Gastrocnemius medialis (tissue), 4 donors: ENCODE measurements at regions not wholly inside any gene's neighbourhood (a gene's known extent, or its start where the extent isn't known, plus 50 kb on each side); places are given as distances from the start of the nearest gene placed in this dataset.

Experiments
- ATAC-seq, 2 donors: fragments of 150-250 bp; one replicate each; pipeline ENCODE4 v1.9.1; 2016
- DNase-seq, 2 donors: peaks; one replicate each; pipeline ENCODE4 v3.0.0-alpha.2; 2019
- H3K27ac ChIP-seq, 4 donors: fragments of 200-600 bp; sonication (generic); 1 replicate in 1 of 4; 2 replicates in 3 of 4; pipeline ENCODE4 v1.5.1; 2016 to 2018; ENCODE audit warnings: mild to moderate bottlenecking in 2 of 4, moderate library complexity in 1 of 4
- H3K27me3 ChIP-seq, 3 donors: fragments of 200-600 bp; sonication (generic) in 2 of 3; 1 replicate in 1 of 3; 2 replicates in 2 of 3; pipeline versions ENCODE4 v1.5.1 to v1.6.0; 2016 to 2019; ENCODE audit warnings: mild to moderate bottlenecking in 1 of 3, moderate library complexity in 1 of 3
- H3K36me3 ChIP-seq, 2 donors: fragments of 200-600 bp; sonication (generic) in 1 of 2; one replicate each; pipeline ENCODE4 v1.5.1; 2017 to 2018
- H3K4me1 ChIP-seq, 2 donors: fragments of 200-600 bp; sonication (generic) in 1 of 2; one replicate each; pipeline ENCODE4 v1.5.1; 2016 to 2017; ENCODE audit warnings: mild to moderate bottlenecking in 2 of 2
- H3K4me3 ChIP-seq, 4 donors: fragments of 200-600 bp; sonication (generic) in 3 of 4; 1 replicate in 1 of 4; 2 replicates in 3 of 4; pipeline ENCODE4 v1.5.1; 2016 to 2019; ENCODE audit warnings: mild to moderate bottlenecking in 2 of 4
- H3K9me3 ChIP-seq, 3 donors: fragments of 200-600 bp; sonication (generic) in 2 of 3; 1 replicate in 1 of 3; 2 replicates in 2 of 3; pipeline ENCODE4 v1.5.1; 2016 to 2019
- CTCF ChIP-seq, 5 experiments: fragments of 450-650 bp in 3 of 5; fragments of 200-600 bp in 2 of 5; sonication (generic) in 2 of 5; IDR thresholded peaks in 4 of 5; conservative IDR thresholded peaks in 1 of 5; 1 replicate in 4 of 5; 2 replicates in 1 of 5; pipeline ENCODE4 v1.5.1; 2016 to 2019; ENCODE audit warnings: antibody characterized with exemption in 5 of 5, mild to moderate bottlenecking in 3 of 5, moderate library complexity in 3 of 5
- POLR2A ChIP-seq, 2 donors: fragments of 450-650 bp; IDR thresholded peaks; one replicate each; pipeline ENCODE4 v1.6.1; 2017; ENCODE audit warnings: antibody characterized with exemption in 2 of 2, mild to moderate bottlenecking in 2 of 2, moderate library complexity in 2 of 2
- in situ Hi-C, 4 donors: fragments of 200-750 bp; cut with MboI; loops; one replicate each; pipeline versions ENCODE4 v1.15.0 to v1.8.0; 2017; ENCODE audit warnings: low sequenced_read_pairs in 4 of 4
- intact Hi-C: fragments of 100-400 bp; cut with DNase I; formaldehyde crosslinking; loops from one replicate; pipeline ENCODE4 v1.15.1; 2023; ENCODE audit warnings: low total_unique reads

- Histone ChIP-seq H3K27ac (no peak overlapping the region), H3K4me1 (no peaks in the 10 kb centered on the region), H3K4me3 (no peak overlapping the region), H3K9me3 (no peaks in the 10 kb centered on the region), H3K36me3 (no peaks in the 10 kb centered on the region), H3K27me3 (no peaks in the 10 kb centered on the region)
- in situ Hi-C loops = loop anchor here (25.0 kb wide), 1 partner anchor 365 kb away; no protein-coding TSS in a partner anchor
- TF ChIP-seq CTCF (IDR thresholded peaks at IDR 0.05 in 4 of 5, conservative IDR thresholded peaks at IDR 0.05 in 1 of 5) (peak in 3 of 5 experiments; percentile 18 to 32 (median 19)), POLR2A (IDR thresholded peaks at IDR 0.05) (no peak)
- intact Hi-C loops = loop anchor here (5.0 kb wide), 1 partner anchor 350 kb away; no protein-coding TSS in a partner anchor
- ATAC-seq (no peak), DNase-seq (no peak)
Observed at GRCh38 chr5:145697251-145697990, 137.7 kb downstream of the PRELID2 start.

- intact Hi-C loops = no loop called here
- no peak for DNase-seq
- Histone ChIP-seq H3K9me3 (no peaks in the 10 kb centered on the region), H3K4me3 (no peak overlapping the region), H3K4me1 (no peaks in the 10 kb centered on the region), H3K27ac (no peak overlapping the region), H3K36me3 (no peaks in the 10 kb centered on the region), H3K27me3 (no peaks in the 10 kb centered on the region)
- ATAC-seq = no peak
- TF ChIP-seq POLR2A (IDR thresholded peaks at IDR 0.05) = no peak
- TF ChIP-seq CTCF (IDR thresholded peaks at IDR 0.05 in 4 of 5, conservative IDR thresholded peaks at IDR 0.05 in 1 of 5) = no peak
- in situ Hi-C loops = loop anchor here (10.0 to 25.0 kb wide), 2 partner anchors 136 to 373 kb away; no protein-coding TSS in a partner anchor
Observed at GRCh38 chr5:145689235-145689634, 145.9 kb downstream of the PRELID2 start.

- in situ Hi-C loops = loop anchor here (10.0 to 25.0 kb wide), 2 partner anchors 137 to 374 kb away; no protein-coding TSS in a partner anchor
- Histone ChIP-seq H3K4me1 (no peaks in the 10 kb centered on the region), H3K27me3 (no peaks in the 10 kb centered on the region), H3K4me3 (no peak overlapping the region), H3K27ac (no peak overlapping the region), H3K9me3 (no peaks in the 10 kb centered on the region), H3K36me3 (no peaks in the 10 kb centered on the region)
- DNase-seq = no peak
- no peak for TF ChIP-seq POLR2A (IDR thresholded peaks at IDR 0.05)
- no peak for TF ChIP-seq CTCF (IDR thresholded peaks at IDR 0.05 in 4 of 5, conservative IDR thresholded peaks at IDR 0.05 in 1 of 5)
- intact Hi-C loops = no loop called here
- no peak for ATAC-seq
Observed at GRCh38 chr5:145687943-145688342, 147.2 kb downstream of the PRELID2 start.

GRCh38 chr5:145685417-145685816, 149.7 kb downstream of the PRELID2 start:
- Histone ChIP-seq H3K9me3 (no peaks in the 10 kb centered on the region), H3K4me3 (no peak overlapping the region), H3K27ac (no peak overlapping the region), H3K4me1 (peaks cover 0 to 7% of the 10 kb centered on the region in 2 donors), H3K27me3 (no peaks in the 10 kb centered on the region), H3K36me3 (no peaks in the 10 kb centered on the region)
- no peak for ATAC-seq
- no peak for DNase-seq
- intact Hi-C loops = no loop called here
- TF ChIP-seq CTCF (IDR thresholded peaks at IDR 0.05 in 4 of 5, conservative IDR thresholded peaks at IDR 0.05 in 1 of 5) (no peak), POLR2A (IDR thresholded peaks at IDR 0.05) (no peak)
- in situ Hi-C loops = loop anchor here (10.0 to 25.0 kb wide), 2 partner anchors 139 to 377 kb away; no protein-coding TSS in a partner anchor
